H1 (cell line): ENCODE measurements at regions not wholly inside any gene's neighbourhood (a gene's known extent, or its start where the extent isn't known, plus 50 kb on each side); places are given as distances from the start of the nearest gene placed in this dataset.

ENCODE experiments used
- CTCF ChIA-PET: fragments of 300-600 bp; sonication (Branson Sonifier 250); formaldehyde crosslinking; loops from one replicate; lab custom pipeline; 2021; ENCODE audit not compliant: partially characterized antibody; lab: Charles Lee
- POLR2A ChIA-PET: fragments of 300-600 bp; sonication (Branson Sonifier 250); formaldehyde crosslinking; loops from one replicate; lab custom pipeline; 2021; ENCODE audit warnings: inconsistent platforms; ENCODE audit not compliant: partially characterized antibody; lab: Charles Lee
- DNase-seq, 2 experiments: peaks; one replicate each; pipeline versions ENCODE4 v3.0.0 to v3.0.0-alpha.2; 2010 to 2022; ENCODE audit warnings: low spot score in 2 of 2, low read depth in 1 of 2, mixed read lengths in 1 of 2
- FAIRE-seq: peaks from 2 replicates; lab custom pipeline; 2011; peaks lifted over from hg19 to GRCh38; lab: Jason Lieb, UNC
- H2AFZ ChIP-seq: 2 replicates; pipeline ENCODE4 v1.8.1; 2012; ENCODE audit warnings: low read length, inconsistent platforms
- H2AK5ac ChIP-seq: 2 replicates; pipeline ENCODE4 v1.6.1; 2013; ENCODE audit warnings: low read depth, low read length
- H2BK120ac ChIP-seq: replicated peaks from 2 replicates; pipeline ENCODE3; 2013; ENCODE audit warnings: low read depth, low read length, inconsistent platforms
- H2BK12ac ChIP-seq: 2 replicates; pipeline ENCODE4 v1.6.1; 2013; ENCODE audit warnings: low read depth, low read length
- H2BK15ac ChIP-seq: 2 replicates; pipeline ENCODE4 v1.6.1; 2013; ENCODE audit warnings: low read length
- H2BK20ac ChIP-seq: 2 replicates; pipeline ENCODE4 v1.6.1; 2013; ENCODE audit warnings: low read length
- H2BK5ac ChIP-seq: 2 replicates; pipeline ENCODE4 v1.6.1; 2013; ENCODE audit warnings: low read depth, low read length
- H3K14ac ChIP-seq: 2 replicates; pipeline ENCODE4 v1.6.1; 2013; ENCODE audit warnings: inconsistent platforms; ENCODE audit not compliant: insufficient read length
- H3K18ac ChIP-seq: 2 replicates; pipeline ENCODE4 v1.6.1; 2013; ENCODE audit warnings: low read length; ENCODE audit errors: extremely low read depth
- H3K23ac ChIP-seq: 2 replicates; pipeline ENCODE4 v1.6.1; 2013; ENCODE audit warnings: inconsistent platforms; ENCODE audit not compliant: insufficient read length
- H3K23me2 ChIP-seq: 2 replicates; pipeline ENCODE4 v1.6.1; 2013; ENCODE audit warnings: low read depth, low read length
- H3K27ac ChIP-seq: 2 replicates; pipeline ENCODE4 v1.6.1; 2011; ENCODE audit warnings: low read depth, low read length, inconsistent platforms
- H3K27me3 ChIP-seq, 4 experiments: replicated peaks in 1 of 4; 1 replicate in 1 of 4; 2 replicates in 3 of 4; pipeline versions ENCODE4 v1.6.1 to v1.8.1; 2011 to 2013; ENCODE audit warnings: low read length in 3 of 4, mild to moderate bottlenecking in 3 of 4, inconsistent platforms in 2 of 4, mixed read lengths in 2 of 4, moderate library complexity in 1 of 4; ENCODE audit not compliant: control insufficient read depth in 3 of 4, insufficient read depth in 3 of 4; ENCODE audit errors: extremely low read depth in 1 of 4
- H3K36me3 ChIP-seq, 4 experiments: 2 replicates each; pipeline versions ENCODE4 v1.6.1 to v1.8.1; 2011 to 2013; ENCODE audit warnings: mild to moderate bottlenecking in 4 of 4, low read length in 3 of 4, moderate library complexity in 2 of 4, control low read depth in 1 of 4, inconsistent platforms in 1 of 4; ENCODE audit not compliant: insufficient read depth in 4 of 4, control insufficient read depth in 2 of 4
- H3K4ac ChIP-seq: replicated peaks from 2 replicates; pipeline ENCODE3; 2013; ENCODE audit warnings: low read length, low read depth, mixed read lengths, inconsistent platforms; ENCODE audit not compliant: insufficient read length
- H3K4me1 ChIP-seq, 4 experiments: replicated peaks in 1 of 4; 1 replicate in 1 of 4; 2 replicates in 3 of 4; pipeline versions ENCODE4 v1.6.1 to v1.8.1; 2011 to 2013; ENCODE audit warnings: low read length in 3 of 4, inconsistent platforms in 2 of 4, mixed read lengths in 1 of 4; ENCODE audit not compliant: insufficient read depth in 4 of 4, control insufficient read depth in 3 of 4
- H3K4me2 ChIP-seq, 2 experiments: 2 replicates each; pipeline versions ENCODE4 v1.6.1 to v1.8.1; 2011 to 2013; ENCODE audit warnings: low read depth in 2 of 2, low read length in 2 of 2, control low read depth in 1 of 2, inconsistent platforms in 1 of 2, mild to moderate bottlenecking in 1 of 2; ENCODE audit not compliant: insufficient read depth in 1 of 2
- H3K4me3 ChIP-seq, 4 experiments: fragments of 200-600, 300-600 bp in 1 of 4; sonication (generic), shearing (Covaris generic), sonication (Bioruptor Twin) in 1 of 4; 2 replicates each; pipeline versions ENCODE4 v1.5.1 to v1.8.1; 2011 to 2016; ENCODE audit warnings: low read length in 4 of 4, low read depth in 3 of 4, control low read depth in 2 of 4, inconsistent platforms in 2 of 4, mild to moderate bottlenecking in 2 of 4, mixed read lengths in 1 of 4, moderate library complexity in 1 of 4; ENCODE audit not compliant: insufficient read depth in 2 of 4; ENCODE audit errors: extremely low read depth in 1 of 4
- H3K56ac ChIP-seq: replicated peaks from 2 replicates; pipeline ENCODE3; 2013; ENCODE audit warnings: low read depth, mild to moderate bottlenecking, mixed read lengths, low read length, inconsistent platforms; ENCODE audit not compliant: insufficient read length
- H3K79me1 ChIP-seq: 2 replicates; pipeline ENCODE4 v1.6.1; 2013; ENCODE audit warnings: low read depth, low read length, control low read depth
- H3K79me2 ChIP-seq, 2 experiments: 2 replicates each; pipeline versions ENCODE4 v1.6.1 to v1.8.1; 2012 to 2013; ENCODE audit warnings: low read length in 2 of 2, mild to moderate bottlenecking in 2 of 2, inconsistent platforms in 1 of 2; ENCODE audit not compliant: insufficient read depth in 2 of 2, control insufficient read depth in 1 of 2
- H3K9ac ChIP-seq, 4 experiments: replicated peaks in 1 of 4; 1 replicate in 1 of 4; 2 replicates in 3 of 4; pipeline versions ENCODE4 v1.6.1 to v1.8.1; 2011 to 2013; ENCODE audit warnings: low read depth in 3 of 4, low read length in 3 of 4, control low read depth in 2 of 4, mild to moderate bottlenecking in 2 of 4, moderate library complexity in 2 of 4, inconsistent platforms in 1 of 4; ENCODE audit errors: extremely low read depth in 1 of 4
- H3K9me3 ChIP-seq, 2 experiments: 2 replicates each; pipeline versions ENCODE4 v1.6.1 to v1.8.1; 2012 to 2013; ENCODE audit warnings: mild to moderate bottlenecking in 2 of 2, moderate library complexity in 2 of 2, control low read depth in 1 of 2, inconsistent platforms in 1 of 2, low read depth in 1 of 2, low read length in 1 of 2, mixed read lengths in 1 of 2; ENCODE audit not compliant: insufficient read depth in 2 of 2
- H4K20me1 ChIP-seq, 2 experiments: replicated peaks in 1 of 2; 2 replicates each; pipeline versions ENCODE3 to v1.8.1; 2011 to 2013; ENCODE audit warnings: inconsistent platforms in 2 of 2, low read length in 2 of 2, mild to moderate bottlenecking in 1 of 2; ENCODE audit not compliant: insufficient read depth in 2 of 2, control insufficient read depth in 1 of 2
- H4K5ac ChIP-seq: 2 replicates; pipeline ENCODE4 v1.6.1; 2013; ENCODE audit warnings: low read length, low read depth, mixed read lengths, inconsistent platforms; ENCODE audit not compliant: insufficient read length
- H4K8ac ChIP-seq: 2 replicates; pipeline ENCODE4 v1.8.0; 2013; ENCODE audit warnings: mild to moderate bottlenecking, moderate library complexity, low read length, inconsistent platforms; ENCODE audit not compliant: insufficient read depth; ENCODE audit errors: extremely low read depth
- H4K91ac ChIP-seq: replicated peaks from 2 replicates; pipeline ENCODE3; 2013; ENCODE audit warnings: low read length, mixed read lengths, inconsistent platforms; ENCODE audit not compliant: insufficient read length
- KDM5A ChIP-seq: fragments of 200-600 bp; IDR thresholded peaks from 2 replicates; pipeline ENCODE4 v1.7.1; 2012; ENCODE audit warnings: mild to moderate bottlenecking, low read length, inconsistent platforms, mixed read lengths
- TBP ChIP-seq: IDR thresholded peaks from 2 replicates; pipeline ENCODE4 v1.6.1; 2011; ENCODE audit warnings: low read depth, low read length, improper control_type of control experiment
- TEAD4 ChIP-seq: IDR thresholded peaks from 2 replicates; pipeline ENCODE4 v1.6.1; 2012; ENCODE audit warnings: low read depth, low read length, inconsistent platforms, mixed read lengths
- WGBS, 2 experiments: shearing (Covaris generic) in 1 of 2; methylation state at CpG; one replicate each; pipeline versions ENCODE4 v1.1.6 to v1.1.7; 2013 to 2015; ENCODE audit warnings: low lambda C conversion rate in 2 of 2, mixed read lengths in 2 of 2, inconsistent platforms in 1 of 2, low coverage in 1 of 2, missing lambda C conversion rate in 1 of 2; ENCODE audit not compliant: insufficient replicate concordance in 2 of 2, insufficient coverage in 1 of 2, insufficient read length in 1 of 2; ENCODE audit errors: extremely low coverage in 1 of 2, missing lambda C conversion rate in 1 of 2; 5-methylcytosine and 5-hydroxymethylcytosine counted together

DNA sequence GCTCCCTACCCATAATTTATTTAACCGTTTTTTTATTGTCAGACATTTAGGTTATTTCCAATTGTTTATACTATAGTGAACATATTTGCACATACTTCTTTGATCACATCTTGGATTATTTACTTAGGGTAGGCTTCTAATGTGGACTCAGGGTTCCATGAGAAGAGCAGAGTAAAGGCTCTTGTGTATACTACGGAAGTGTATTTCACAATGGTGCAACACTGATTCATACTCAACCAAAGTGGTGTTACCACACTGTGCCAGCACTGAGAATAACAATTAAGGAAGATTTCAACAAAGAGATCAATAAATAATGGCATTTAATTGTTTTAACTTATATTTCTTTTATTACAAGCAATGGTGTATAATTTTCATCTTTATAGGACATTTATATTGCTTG, 251.2 kb downstream of the ZNF326 start:
- Histone ChIP-seq H3K4me1 (no peaks in the 10 kb centered on the region), H4K8ac (no peak overlapping the region), H3K4me3 (no peak overlapping the region), H2BK15ac (no peak overlapping the region), H3K14ac (no peak overlapping the region), H2BK5ac (no peak overlapping the region), H4K91ac (no peak overlapping the region), H2AFZ (no peak overlapping the region), H2AK5ac (no peak overlapping the region), H3K4me2 (no peak overlapping the region), H3K23me2 (no peaks in the 10 kb centered on the region), H4K5ac (no peak overlapping the region), H3K27me3 (no peaks in the 10 kb centered on the region), H2BK120ac (no peak overlapping the region), H3K9me3 (peaks cover 0 to 3% of the 10 kb centered on the region in 2 experiments; a peak in 1 of 4 replicates), H3K79me1 (no peaks in the 10 kb centered on the region), H3K9ac (no peak overlapping the region), H3K4ac (no peak overlapping the region), H2BK20ac (no peak overlapping the region), H3K27ac (no peak overlapping the region), H3K36me3 (no peaks in the 10 kb centered on the region), H3K23ac (no peak overlapping the region), H3K18ac (no peak overlapping the region), H4K20me1 (no peaks in the 10 kb centered on the region), H2BK12ac (no peak overlapping the region), H3K79me2 (no peaks in the 10 kb centered on the region), H3K56ac (no peak overlapping the region)
- 94% methylated on average over 2 of the region's 2 CpGs; no CpG with 5 or more reads in 1 of the 2 experiments for WGBS, 2 experiments
- POLR2A ChIA-PET: no interaction called here
- CTCF ChIA-PET: no interaction called here
- no peak for DNase-seq
- no peak for FAIRE-seq
- TF ChIP-seq TEAD4 (no peak), KDM5A (no peak), TBP (no peak)
